Muscle layer of duodenum (tissue), 2 donors: ENCODE measurements at regions not wholly inside any gene's neighbourhood (a gene's known extent, or its start where the extent isn't known, plus 50 kb on each side); places are given as distances from the start of the nearest gene placed in this dataset.

ENCODE experiments used
- H3K27ac ChIP-seq: one replicate; pipeline ENCODE4 v1.7.0; 2013; ENCODE audit warnings: mild to moderate bottlenecking, low read length
- H3K27me3 ChIP-seq: one replicate; pipeline ENCODE4 v1.7.0; 2013; ENCODE audit warnings: low read depth, mild to moderate bottlenecking, control low read depth, low read length
- H3K36me3 ChIP-seq, 2 donors: one replicate each; pipeline ENCODE4 v1.7.0; 2013; ENCODE audit warnings: low read length in 2 of 2, control low read depth in 1 of 2, mild to moderate bottlenecking in 1 of 2; ENCODE audit not compliant: insufficient read depth in 2 of 2, control insufficient read depth in 1 of 2
- H3K4me1 ChIP-seq, 2 donors: one replicate each; pipeline ENCODE4 v1.7.0; 2013; ENCODE audit warnings: low read length in 2 of 2, mild to moderate bottlenecking in 2 of 2, control low read depth in 1 of 2, moderate library complexity in 1 of 2; ENCODE audit not compliant: insufficient read depth in 2 of 2, control insufficient read depth in 1 of 2
- H3K4me3 ChIP-seq, 2 donors: one replicate each; pipeline ENCODE4 v1.7.0; 2013; ENCODE audit warnings: low read length in 2 of 2, low read depth in 1 of 2, mild to moderate bottlenecking in 1 of 2
- H3K9me3 ChIP-seq, 2 donors: one replicate each; pipeline ENCODE4 v1.7.0; 2013; ENCODE audit warnings: low read length in 2 of 2, control low read depth in 1 of 2, mild to moderate bottlenecking in 1 of 2; ENCODE audit not compliant: control insufficient read depth in 1 of 2
- donor health status: healthy.

DNA sequence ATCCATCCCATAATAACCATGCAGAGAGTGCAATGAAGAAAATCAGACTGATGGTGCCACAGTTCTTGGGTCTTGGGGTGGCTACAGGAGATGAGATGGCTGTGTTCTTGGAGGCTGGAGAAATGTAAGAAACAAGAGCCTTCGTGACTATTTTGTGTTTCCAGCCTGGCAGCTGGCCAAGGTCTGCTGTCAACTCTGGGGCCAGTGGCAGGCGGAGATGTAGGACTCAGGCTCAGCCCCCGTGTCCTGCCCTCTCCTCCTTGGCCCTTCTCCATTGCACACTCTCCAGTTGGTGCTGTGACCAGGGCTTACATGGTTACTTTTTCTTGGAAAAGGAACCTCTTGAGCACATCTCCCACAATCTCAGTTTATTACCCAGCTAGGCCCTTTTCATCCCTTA lies 235.4 kb downstream of the DMRT2 start:
- Histone ChIP-seq H3K9me3 (no peaks in the 10 kb centered on the region), H3K36me3 (no peaks in the 10 kb centered on the region), H3K4me1 (no peaks in the 10 kb centered on the region), H3K4me3 (no peak overlapping the region), H3K27ac (no peak overlapping the region), H3K27me3 (no peaks in the 10 kb centered on the region)

DNA sequence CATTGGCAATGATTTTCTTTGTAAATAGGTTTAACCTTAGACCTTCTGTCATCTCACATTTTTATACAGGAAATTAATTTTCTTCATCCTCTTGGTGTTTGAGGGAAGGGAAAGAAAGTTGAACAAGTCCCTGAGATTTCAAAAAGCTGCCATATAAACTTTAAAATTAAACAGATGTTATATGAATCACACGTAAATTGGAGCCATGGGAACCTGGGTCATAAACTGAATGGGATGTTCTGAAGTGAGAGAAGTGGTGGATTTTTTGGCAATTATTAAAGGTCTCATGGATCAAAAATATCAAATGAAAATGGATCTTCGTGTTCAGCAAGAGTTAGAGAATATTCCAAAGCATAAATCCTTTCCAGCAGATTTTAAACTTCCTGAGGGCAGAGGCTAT lies 242.2 kb downstream of the DMRT2 start:
- no peak overlapping the region for H3K27ac ChIP-seq

GRCh38 chr9:1294641-1295258 lies 244.6 kb downstream of the DMRT2 start:
- H3K4me3 ChIP-seq, result no peak overlapping the region
- no peaks in the 10 kb centered on the region for H3K36me3 ChIP-seq
- H3K27me3 ChIP-seq, result no peaks in the 10 kb centered on the region
- H3K9me3 ChIP-seq, result no peaks in the 10 kb centered on the region
- no peak overlapping the region for H3K27ac ChIP-seq
- no peaks in the 10 kb centered on the region for H3K4me1 ChIP-seq

More for the DNA sequence above, 242.2 kb downstream of the DMRT2 start:
- no peaks in the 10 kb centered on the region for H3K9me3 ChIP-seq
- no peak overlapping the region for H3K4me3 ChIP-seq
- no peaks in the 10 kb centered on the region for H3K4me1 ChIP-seq
- no peaks in the 10 kb centered on the region for H3K27me3 ChIP-seq
- H3K36me3 ChIP-seq, result no peaks in the 10 kb centered on the region

GRCh38 chr9:1296331-1296730 lies 246.2 kb downstream of the DMRT2 start:
- Histone ChIP-seq H3K36me3 (no peaks in the 10 kb centered on the region), H3K4me1 (no peaks in the 10 kb centered on the region), H3K4me3 (no peak overlapping the region), H3K9me3 (no peaks in the 10 kb centered on the region), H3K27me3 (no peaks in the 10 kb centered on the region), H3K27ac (no peak overlapping the region)

- Histone ChIP-seq H3K9me3 (no peaks in the 10 kb centered on the region), H3K4me3 (no peak overlapping the region), H3K36me3 (no peaks in the 10 kb centered on the region), H3K27me3 (no peaks in the 10 kb centered on the region), H3K4me1 (no peaks in the 10 kb centered on the region), H3K27ac (no peak overlapping the region)
Observed at GRCh38 chr9:1298046-1298445, 247.9 kb downstream of the DMRT2 start.

DNA sequence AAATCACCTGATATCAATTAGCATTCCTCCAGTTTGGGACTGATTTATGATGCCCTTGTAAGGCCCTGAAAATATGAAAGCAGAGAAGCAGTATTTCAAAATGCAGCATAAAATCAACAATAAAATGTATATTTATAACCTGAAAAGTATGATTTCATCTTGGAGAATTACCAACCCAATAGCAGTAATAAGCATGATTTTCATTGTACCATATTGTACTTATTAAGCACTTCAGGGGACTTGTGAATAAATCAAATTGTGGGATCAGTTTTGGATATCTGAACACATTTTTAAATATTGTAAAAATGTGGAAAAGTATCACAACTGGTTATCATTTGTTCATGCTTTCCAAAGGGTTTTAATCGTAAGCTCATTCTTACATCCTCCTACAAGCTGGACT lies 250.8 kb downstream of the DMRT2 start:
- Histone ChIP-seq H3K9me3 (no peaks in the 10 kb centered on the region), H3K27ac (no peak overlapping the region), H3K4me3 (no peak overlapping the region), H3K27me3 (no peaks in the 10 kb centered on the region), H3K36me3 (no peaks in the 10 kb centered on the region), H3K4me1 (no peaks in the 10 kb centered on the region)

GRCh38 chr9:1303932-1304331 lies 253.8 kb downstream of the DMRT2 start:
- Histone ChIP-seq H3K4me1 (no peaks in the 10 kb centered on the region), H3K27ac (no peak overlapping the region), H3K27me3 (no peaks in the 10 kb centered on the region), H3K9me3 (no peaks in the 10 kb centered on the region), H3K36me3 (no peaks in the 10 kb centered on the region), H3K4me3 (no peak overlapping the region)

- H3K27me3 ChIP-seq, result no peaks in the 10 kb centered on the region
- H3K4me1 ChIP-seq, result no peaks in the 10 kb centered on the region
- no peak overlapping the region for H3K4me3 ChIP-seq
- H3K36me3 ChIP-seq, result no peaks in the 10 kb centered on the region
- no peak overlapping the region for H3K27ac ChIP-seq
- H3K9me3 ChIP-seq, result no peaks in the 10 kb centered on the region
Observed at GRCh38 chr9:1311462-1312042, 261.4 kb downstream of the DMRT2 start.

DNA sequence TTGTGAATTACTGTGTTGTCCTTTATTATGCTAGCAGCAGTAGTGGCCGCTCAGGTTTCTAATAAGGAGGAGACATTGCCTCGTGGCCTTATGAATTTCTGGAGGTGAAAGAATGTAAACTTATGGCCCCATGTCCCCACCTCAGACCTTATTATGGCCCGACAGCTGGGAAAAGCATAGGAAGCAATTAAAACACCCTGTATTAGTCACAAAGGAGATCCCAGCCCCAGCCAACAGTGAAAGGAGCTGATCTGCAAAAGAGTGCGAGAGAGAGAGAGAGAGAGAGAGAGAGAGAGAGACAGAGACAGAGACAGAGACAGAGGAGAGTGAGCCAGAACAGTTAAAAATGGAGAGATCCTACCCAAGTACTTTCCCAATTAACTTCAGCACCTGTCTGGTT lies 269.3 kb downstream of the DMRT2 start:
- H3K27me3 ChIP-seq, result no peaks in the 10 kb centered on the region
- H3K4me3 ChIP-seq, result no peak overlapping the region
- H3K4me1 ChIP-seq, result no peaks in the 10 kb centered on the region
- no peaks in the 10 kb centered on the region for H3K9me3 ChIP-seq
- no peak overlapping the region for H3K27ac ChIP-seq
- H3K36me3 ChIP-seq, result no peaks in the 10 kb centered on the region

DNA sequence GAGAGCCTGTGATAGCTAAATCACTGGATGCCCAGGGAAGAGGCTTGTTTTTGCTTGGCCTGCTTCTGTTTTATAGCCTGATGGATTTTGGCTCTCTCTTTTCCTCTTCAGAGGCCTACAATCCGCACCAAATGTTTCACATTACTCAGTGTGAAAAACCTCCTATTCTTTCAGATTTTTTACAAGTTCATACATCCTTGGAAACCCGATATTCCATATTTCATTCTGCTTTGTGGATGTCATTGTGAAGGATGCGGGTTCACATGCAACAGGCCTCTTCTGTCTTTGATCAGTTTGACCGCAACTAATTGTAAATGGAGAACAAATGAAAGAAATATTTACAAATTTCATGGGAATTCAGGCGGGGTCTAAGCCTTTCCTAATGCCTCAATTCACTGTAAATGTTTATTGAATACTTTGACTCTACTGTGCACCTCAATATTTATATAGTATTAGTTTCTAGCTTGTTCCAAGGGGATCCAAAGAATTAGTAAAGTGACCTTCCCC lies 269.9 kb downstream of the DMRT2 start:
- no peak overlapping the region for H3K4me3 ChIP-seq
- no peaks in the 10 kb centered on the region for H3K27me3 ChIP-seq
- no peak overlapping the region for H3K27ac ChIP-seq
- H3K36me3 ChIP-seq, result no peaks in the 10 kb centered on the region
- H3K4me1 ChIP-seq, result no peaks in the 10 kb centered on the region
- no peaks in the 10 kb centered on the region for H3K9me3 ChIP-seq

DNA sequence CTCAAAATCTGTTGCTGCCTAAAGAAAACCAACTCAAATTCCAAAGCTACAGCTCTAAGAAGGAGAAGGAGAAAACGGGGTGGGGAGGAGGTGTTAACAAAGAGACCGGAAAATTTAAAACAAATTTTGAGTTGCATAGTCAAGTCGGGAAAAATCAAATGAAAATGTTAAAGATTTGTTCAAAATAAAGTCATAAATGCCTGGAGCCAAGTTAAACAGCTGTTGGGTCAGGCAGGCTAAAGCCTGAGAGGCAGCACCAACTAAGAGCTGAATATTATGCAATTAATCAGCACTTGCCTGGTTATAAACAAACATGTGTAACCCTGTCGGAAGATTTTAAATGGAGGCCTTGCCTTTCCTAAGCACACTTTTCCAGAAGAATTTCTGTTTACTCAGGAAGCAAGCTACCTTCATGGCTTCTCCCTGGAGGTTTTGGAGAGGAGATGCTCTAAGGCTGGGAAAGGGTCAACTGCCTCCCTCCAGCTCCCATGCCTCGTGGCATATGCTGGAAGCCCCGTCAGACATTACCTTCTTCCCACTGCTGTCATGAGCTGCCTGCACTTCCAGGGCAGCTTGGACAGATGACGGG lies 270.5 kb downstream of the DMRT2 start:
- H3K4me1 ChIP-seq, result no peaks in the 10 kb centered on the region
- H3K9me3 ChIP-seq, result no peaks in the 10 kb centered on the region
- H3K27me3 ChIP-seq, result no peaks in the 10 kb centered on the region
- no peak overlapping the region for H3K27ac ChIP-seq
- no peaks in the 10 kb centered on the region for H3K36me3 ChIP-seq
- H3K4me3 ChIP-seq, result no peak overlapping the region
